Heart right ventricle (tissue), 16 donors: ENCODE measurements at regions not wholly inside any gene's neighbourhood (a gene's known extent, or its start where the extent isn't known, plus 50 kb on each side); places are given as distances from the start of the nearest gene placed in this dataset.

Experiments
- ATAC-seq, 8 donors: fragments of 200-7000 bp; cut with Tn5 transposase; one replicate each; pipeline ENCODE4 v1.9.1; 2020; ENCODE audit warnings: mild to moderate bottlenecking in 8 of 8, moderate library complexity in 8 of 8, moderate number of reproducible peaks in 1 of 8
- DNase-seq, 2 donors: peaks; one replicate each; pipeline ENCODE4 v3.0.0-alpha.2; 2020
- H3K27ac ChIP-seq, 10 donors: fragments of 200-600 bp; sonication (generic) in 2 of 10; one replicate each; pipeline versions ENCODE4 v1.5.0 to v1.8.0; 2020 to 2022; ENCODE audit warnings: mild to moderate bottlenecking in 3 of 10
- H3K27me3 ChIP-seq, 7 donors: fragments of 200-600 bp; one replicate each; pipeline ENCODE4 v1.8.0; 2021 to 2022; ENCODE audit warnings: mild to moderate bottlenecking in 2 of 7
- H3K36me3 ChIP-seq, 9 donors: fragments of 200-600 bp; sonication (generic) in 1 of 9; one replicate each; pipeline versions ENCODE4 v1.5.0 to v1.8.0; 2020 to 2022; ENCODE audit warnings: mild to moderate bottlenecking in 2 of 9
- H3K4me1 ChIP-seq, 9 donors: fragments of 200-600 bp; sonication (generic) in 1 of 9; one replicate each; pipeline versions ENCODE4 v1.5.0 to v1.8.0; 2020 to 2022; ENCODE audit warnings: mild to moderate bottlenecking in 4 of 9
- H3K4me3 ChIP-seq, 10 donors: fragments of 200-600 bp; sonication (generic) in 2 of 10; one replicate each; pipeline versions ENCODE4 v1.5.0 to v1.8.0; 2020 to 2022; ENCODE audit warnings: mild to moderate bottlenecking in 7 of 10, moderate library complexity in 2 of 10
- H3K9me3 ChIP-seq, 11 donors: fragments of 200-600 bp in 10 of 11; sonication (generic) in 2 of 11; one replicate each; pipeline versions ENCODE4 v1.5.0 to v1.8.0; 2013 to 2022; ENCODE audit warnings: mild to moderate bottlenecking in 2 of 11, control low read depth in 1 of 11, moderate library complexity in 1 of 11
- CTCF ChIP-seq, 9 donors: fragments of 200-600 bp; sonication (generic) in 2 of 9; IDR thresholded peaks; one replicate each; pipeline versions ENCODE4 v1.5.0 to v1.8.0; 2021 to 2022; ENCODE audit warnings: antibody characterized with exemption in 9 of 9, mild to moderate bottlenecking in 5 of 9, moderate library complexity in 1 of 9
- WGBS, 2 donors: extraction: QIAGEN DNeasy Blood & Tissue Kit; methylation state at CpG; one replicate each; pipeline ENCODE4 v1.1.7; 2013; ENCODE audit warnings: inconsistent platforms in 1 of 2; 5-methylcytosine and 5-hydroxymethylcytosine counted together
- intact Hi-C, 10 donors: fragments of 100-400 bp; cut with DNase I; formaldehyde crosslinking; loops; one replicate each; pipeline versions ENCODE4 v1.11.1 to v1.14.2; 2022
- donor health status: Arrhythmogenic right ventricular cardiomyopathy.
- donor health status: ischemic (EF 13 %, LVEDD 7.1; RV severe dilation, severe dysfunction).
- donor health status: healthy with polysubstance abuse.
- donor health status: DM: no; HTN: yes; CAD: no.
- donor health status: DM: no; HTN: no; CAD: no.
- donor health status: ischemic (EF 25% LVEDD 6.9; RV normal size, moderate dysfunction).
- donor health status: ischemic (EF 25% LVEDD 5.7; RV mildly dilated, moderate dysfunction).
- donor health status: healthy.
- donor health status: DM: yes; HTN: yes; CAD: no.
- donor health status: Ischemic cardiomyopathy.
- donor health status: ischemic (EF 35%, LVEDD 5.7; RV mildly dilated, moderate dysfunction).
- donor health status: nonischemic (EF 11% LVEDD 7.7; RV severe dilation, severe dysfunction).
- donor health status: DM: yes; HTN: yes; CAD: no.
- donor health status: PGD.
- donor health status: ischemic (EF 29% LVEDD 5.4; RV normal size, mild dysfunction).
- donor health status: nonischemic (EF 23%, LVEDD 6.1; RV moderate dilation, normal function).

GRCh38 chr2:16584084-16584483 lies 81.5 kb downstream of the CYRIA start:
- ATAC-seq: no peak
- intact Hi-C loops: no loop called here
- Histone ChIP-seq H3K27ac (peak overlapping the region in 1 of 10 donors; percentile 57), H3K4me3 (no peak overlapping the region), H3K36me3 (peaks cover 0 to 21% (median 0%) of the 10 kb centered on the region in 9 donors), H3K27me3 (no peaks in the 10 kb centered on the region), H3K4me1 (peaks cover 0 to 21% (median 0%) of the 10 kb centered on the region in 9 donors), H3K9me3 (no peaks in the 10 kb centered on the region)
- WGBS, 2 donors: 81 to 90% methylated on average over 2 of the region's 2 CpGs
- no peak for TF ChIP-seq CTCF (IDR thresholded peaks at IDR 0.05)
- no peak for DNase-seq

DNA sequence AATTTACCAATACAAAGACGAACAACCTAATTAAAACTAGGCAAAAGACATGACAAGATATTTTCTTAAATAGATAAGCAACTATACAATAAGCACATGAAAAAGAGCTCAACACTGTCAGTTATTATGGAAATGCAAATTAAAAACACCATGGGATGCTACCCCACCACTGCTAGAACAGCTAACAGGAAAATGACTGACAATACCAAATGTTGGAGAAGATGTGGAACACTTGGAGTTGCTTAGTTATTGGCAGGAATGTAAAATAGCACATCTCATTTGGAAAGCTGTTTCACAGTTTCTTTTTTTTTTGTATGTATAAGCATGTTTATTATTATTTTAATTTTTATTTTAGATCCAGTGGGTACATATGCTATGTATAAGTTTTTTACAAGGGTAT lies 84.4 kb downstream of the CYRIA start:
- H3K4me1 ChIP-seq: peaks cover 0 to 21% (median 0%) of the 10 kb centered on the region in 9 donors
- no peak for ATAC-seq
- intact Hi-C loops: no loop called here
- no peak for DNase-seq
- 96% methylated on average over 1 of the region's 1 CpG for WGBS, 2 donors
- no peak for TF ChIP-seq CTCF (IDR thresholded peaks at IDR 0.05)
- no peak overlapping the region for H3K27ac ChIP-seq
- no peak overlapping the region for H3K4me3 ChIP-seq
- no peaks in the 10 kb centered on the region for H3K27me3 ChIP-seq
- no peaks in the 10 kb centered on the region for H3K9me3 ChIP-seq
- no peaks in the 10 kb centered on the region for H3K36me3 ChIP-seq

DNA sequence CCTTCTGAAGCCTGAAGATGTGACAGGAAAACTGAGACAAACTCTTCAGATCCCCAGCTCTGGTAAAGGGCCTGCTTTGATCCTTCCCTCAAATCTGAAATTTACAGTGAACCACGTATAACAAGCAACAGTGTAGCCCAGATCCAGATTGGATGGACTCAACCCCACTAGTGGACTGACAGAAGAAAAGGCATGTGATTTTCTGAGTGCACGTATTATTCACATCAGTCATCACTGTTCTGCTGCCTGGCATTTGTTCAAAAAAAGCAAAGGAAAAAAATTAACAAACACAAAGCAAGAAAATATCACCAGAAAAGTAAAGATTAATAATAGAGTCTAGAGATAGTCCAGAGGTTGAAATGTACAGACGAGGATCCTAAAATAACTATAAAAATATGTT lies 87.6 kb downstream of the CYRIA start:
- intact Hi-C loops: no loop called here
- peaks cover 0 to 6% (median 0%) of the 10 kb centered on the region in 9 donors for H3K36me3 ChIP-seq
- WGBS, 2 donors: 66 to 68% methylated on average over 3 of the region's 3 CpGs
- H3K27ac ChIP-seq: no peak overlapping the region
- ATAC-seq (no peak), DNase-seq (no peak)
- H3K27me3 ChIP-seq: no peaks in the 10 kb centered on the region
- no peaks in the 10 kb centered on the region for H3K4me1 ChIP-seq
- H3K9me3 ChIP-seq: peaks cover 0 to 5% (median 0%) of the 10 kb centered on the region in 11 donors
- no peak for TF ChIP-seq CTCF (IDR thresholded peaks at IDR 0.05)
- H3K4me3 ChIP-seq: no peak overlapping the region

DNA sequence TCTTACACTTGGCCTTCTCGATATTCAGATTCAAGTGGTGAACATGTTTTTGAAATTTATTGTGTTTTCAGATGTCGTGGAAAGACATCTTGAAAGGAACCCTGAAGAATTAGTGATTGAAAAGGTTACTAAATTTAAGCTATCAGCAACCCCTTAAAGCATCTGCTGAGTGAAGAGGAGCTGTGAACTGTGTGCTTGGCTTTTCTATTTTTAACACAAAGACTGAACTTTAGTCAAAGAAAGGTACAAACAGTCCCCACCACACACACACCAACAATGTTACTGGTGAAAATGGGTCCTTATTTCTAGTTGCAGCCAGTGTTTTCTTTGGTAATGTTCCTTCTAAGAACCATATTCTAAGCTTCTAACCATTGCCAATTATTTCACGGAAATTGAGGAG lies 95.1 kb downstream of the CYRIA start:
- no peak overlapping the region for H3K27ac ChIP-seq
- WGBS, 2 donors: 54 to 69% methylated on average over 3 of the region's 3 CpGs
- H3K9me3 ChIP-seq: peaks cover 0 to 5% (median 0%) of the 10 kb centered on the region in 11 donors
- ATAC-seq (peak in 1 of 8 donors; percentile 66), DNase-seq (no peak)
- H3K36me3 ChIP-seq: peaks cover 0 to 21% (median 0%) of the 10 kb centered on the region in 9 donors
- H3K4me3 ChIP-seq: no peak overlapping the region
- H3K27me3 ChIP-seq: no peaks in the 10 kb centered on the region
- H3K4me1 ChIP-seq: peaks cover 0 to 31% (median 7%) of the 10 kb centered on the region in 9 donors
- TF ChIP-seq CTCF (IDR thresholded peaks at IDR 0.05): no peak
- intact Hi-C loops: no loop called here
